ENCODE measurements at regions not wholly inside any gene's neighbourhood (a gene's known extent, or its start where the extent isn't known, plus 50 kb on each side); places are given as distances from the start of the nearest gene placed in this dataset.

GRCh38 chr11:131204282-131204681 is 166.1 kb upstream of the NTM start:
- ATAC-seq: no peak
- TF ChIP-seq ZNF70 (CRISPR knock-in tag; IDR thresholded peaks at IDR 0.05): no peak
- no peak for TF ChIP-seq GLIS3 (CRISPR knock-in tag; IDR thresholded peaks at IDR 0.05)
- TF ChIP-seq CREB5 (CRISPR knock-in tag; IDR thresholded peaks at IDR 0.05; ENCODE audit: low read depth): no peak
- no peak for TF ChIP-seq ZFP30 (CRISPR knock-in tag; IDR thresholded peaks at IDR 0.05)
- TF ChIP-seq SNAI2 (CRISPR knock-in tag; IDR thresholded peaks at IDR 0.05): no peak
- TF ChIP-seq ZFP3 (CRISPR knock-in tag; IDR thresholded peaks at IDR 0.05): no peak
- no peak for TF ChIP-seq OSR1 (CRISPR knock-in tag; IDR thresholded peaks at IDR 0.05)
- TF ChIP-seq BACH2 (CRISPR knock-in tag; IDR thresholded peaks at IDR 0.05; ENCODE audit: borderline replicate concordance): no peak
- TF ChIP-seq ARNTL (CRISPR knock-in tag; IDR thresholded peaks at IDR 0.05; ENCODE audit: borderline replicate concordance, low read depth): no peak
- no peak for TF ChIP-seq POU6F1 (CRISPR knock-in tag; IDR thresholded peaks at IDR 0.05; ENCODE audit: borderline replicate concordance, low read depth)
- no peak for TF ChIP-seq TSHZ2 (CRISPR knock-in tag; IDR thresholded peaks at IDR 0.05)
- TF ChIP-seq ESRRG (CRISPR knock-in tag; IDR thresholded peaks at IDR 0.05): no peak
- no peak for TF ChIP-seq ISL1 (CRISPR knock-in tag; IDR thresholded peaks at IDR 0.05)

GRCh38 chr11:131204765-131205380 is 165.5 kb upstream of the NTM start:
- no peak for ATAC-seq
- TF ChIP-seq ESRRG (CRISPR knock-in tag; IDR thresholded peaks at IDR 0.05): no peak

GRCh38 chr11:131206671-131207070 is 163.7 kb upstream of the NTM start:
- no peak for ATAC-seq
- no peak for TF ChIP-seq CSDC2 (CRISPR knock-in tag; IDR thresholded peaks at IDR 0.05)
- TF ChIP-seq ZNF70 (CRISPR knock-in tag; IDR thresholded peaks at IDR 0.05): no peak
- TF ChIP-seq BACH2 (CRISPR knock-in tag; IDR thresholded peaks at IDR 0.05; ENCODE audit: borderline replicate concordance): no peak
- no peak for TF ChIP-seq PATZ1 (CRISPR knock-in tag; IDR thresholded peaks at IDR 0.05; ENCODE audit: borderline replicate concordance)
- no peak for TF ChIP-seq CSRNP3 (CRISPR knock-in tag; IDR thresholded peaks at IDR 0.05)
- TF ChIP-seq TSHZ2 (CRISPR knock-in tag; IDR thresholded peaks at IDR 0.05): no peak
- TF ChIP-seq ARNTL (CRISPR knock-in tag; IDR thresholded peaks at IDR 0.05; ENCODE audit: borderline replicate concordance, low read depth): no peak
- TF ChIP-seq PPARA (CRISPR knock-in tag; IDR thresholded peaks at IDR 0.05; ENCODE audit: borderline replicate concordance): no peak
- no peak for TF ChIP-seq POU6F1 (CRISPR knock-in tag; IDR thresholded peaks at IDR 0.05; ENCODE audit: borderline replicate concordance, low read depth)
- TF ChIP-seq OSR1 (CRISPR knock-in tag; IDR thresholded peaks at IDR 0.05): no peak
- no peak for TF ChIP-seq RARB (CRISPR knock-in tag; IDR thresholded peaks at IDR 0.05)
- TF ChIP-seq ZFP30 (CRISPR knock-in tag; IDR thresholded peaks at IDR 0.05): no peak
- TF ChIP-seq ZNF8 (CRISPR knock-in tag; IDR thresholded peaks at IDR 0.05): no peak

All from SK-N-SH treated with all-trans-retinoic acid at 6 μM for 48 hours (cell line).